ENCODE measurements at regions not wholly inside any gene's neighbourhood (a gene's known extent, or its start where the extent isn't known, plus 50 kb on each side); places are given as distances from the start of the nearest gene placed in this dataset.
"Not testable (repeated sequence)": the region's sequence is repeated elsewhere in the genome, so short reads cannot be mapped to it uniquely, and the experiment has no call there.

- H3K4me1 ChIP-seq (ENCODE audit: control insufficient read depth in 1 of 2, insufficient read depth in 2 of 2, low read length in 2 of 2); H3K36me3 ChIP-seq (ENCODE audit: control insufficient read depth in 1 of 2, insufficient read depth in 2 of 2, low read length in 2 of 2); H3K27me3 ChIP-seq (ENCODE audit: low read depth, low read length); H3K27ac ChIP-seq (ENCODE audit: low read length); H3K9me3 ChIP-seq (ENCODE audit: control insufficient read depth in 1 of 2, low read length in 2 of 2); H3K4me3 ChIP-seq (ENCODE audit: low read depth in 1 of 2, low read length in 2 of 2): not testable (repeated sequence)
Observed at GRCh38 chr5:157938101-157938500, 79.2 kb upstream of the CLINT1 start.

GRCh38 chr5:157936776-157937501, 78.0 kb upstream of the CLINT1 start:
- H3K4me3 ChIP-seq (ENCODE audit: low read depth in 1 of 2, low read length in 2 of 2); H3K9me3 ChIP-seq (ENCODE audit: control insufficient read depth in 1 of 2, low read length in 2 of 2); H3K4me1 ChIP-seq (ENCODE audit: control insufficient read depth in 1 of 2, insufficient read depth in 2 of 2, low read length in 2 of 2): not testable (repeated sequence)

GRCh38 chr5:157934600-157934999, 75.7 kb upstream of the CLINT1 start:
- no peaks in the 10 kb centered on the region for H3K4me1 ChIP-seq (ENCODE audit: control insufficient read depth in 1 of 2, insufficient read depth in 2 of 2, low read length in 2 of 2)
- no peaks in the 10 kb centered on the region for H3K36me3 ChIP-seq (ENCODE audit: control insufficient read depth in 1 of 2, insufficient read depth in 2 of 2, low read length in 2 of 2)
- H3K9me3 ChIP-seq (ENCODE audit: control insufficient read depth in 1 of 2, low read length in 2 of 2), result peaks cover 0 to 5% of the 10 kb centered on the region in 2 donors
- no peaks in the 10 kb centered on the region for H3K27me3 ChIP-seq (ENCODE audit: low read depth, low read length)
- no peak overlapping the region for H3K27ac ChIP-seq (ENCODE audit: low read length)
- H3K4me3 ChIP-seq (ENCODE audit: low read depth in 1 of 2, low read length in 2 of 2), result no peak overlapping the region

More at GRCh38 chr5:157936776-157937501, 78.0 kb upstream of the CLINT1 start:
- not testable (repeated sequence) for H3K36me3 ChIP-seq (ENCODE audit: control insufficient read depth in 1 of 2, insufficient read depth in 2 of 2, low read length in 2 of 2); H3K27me3 ChIP-seq (ENCODE audit: low read depth, low read length); H3K27ac ChIP-seq (ENCODE audit: low read length)

- H3K9me3 ChIP-seq (ENCODE audit: control insufficient read depth in 1 of 2, low read length in 2 of 2), result peaks cover 0 to 5% of the 10 kb centered on the region in 2 donors
- H3K36me3 ChIP-seq (ENCODE audit: control insufficient read depth in 1 of 2, insufficient read depth in 2 of 2, low read length in 2 of 2), result no peaks in the 10 kb centered on the region
- no peak overlapping the region for H3K4me3 ChIP-seq (ENCODE audit: low read depth in 1 of 2, low read length in 2 of 2)
- no peak overlapping the region for H3K27ac ChIP-seq (ENCODE audit: low read length)
- no peaks in the 10 kb centered on the region for H3K4me1 ChIP-seq (ENCODE audit: control insufficient read depth in 1 of 2, insufficient read depth in 2 of 2, low read length in 2 of 2)
- no peaks in the 10 kb centered on the region for H3K27me3 ChIP-seq (ENCODE audit: low read depth, low read length)
Observed at GRCh38 chr5:157933005-157933404, 74.1 kb upstream of the CLINT1 start.

GRCh38 chr5:157930710-157931109, 71.8 kb upstream of the CLINT1 start:
- H3K9me3 ChIP-seq (ENCODE audit: control insufficient read depth in 1 of 2, low read length in 2 of 2), result peaks cover 0 to 5% of the 10 kb centered on the region in 2 donors
- no peaks in the 10 kb centered on the region for H3K27me3 ChIP-seq (ENCODE audit: low read depth, low read length)

GRCh38 chr5:157926977-157927376, 68.0 kb upstream of the CLINT1 start:
- no peaks in the 10 kb centered on the region for H3K27me3 ChIP-seq (ENCODE audit: low read depth, low read length)
- no peaks in the 10 kb centered on the region for H3K36me3 ChIP-seq (ENCODE audit: control insufficient read depth in 1 of 2, insufficient read depth in 2 of 2, low read length in 2 of 2)
- no peak overlapping the region for H3K4me3 ChIP-seq (ENCODE audit: low read depth in 1 of 2, low read length in 2 of 2)
- H3K9me3 ChIP-seq (ENCODE audit: control insufficient read depth in 1 of 2, low read length in 2 of 2), result no peaks in the 10 kb centered on the region
- H3K27ac ChIP-seq (ENCODE audit: low read length), result no peak overlapping the region
- no peaks in the 10 kb centered on the region for H3K4me1 ChIP-seq (ENCODE audit: control insufficient read depth in 1 of 2, insufficient read depth in 2 of 2, low read length in 2 of 2)

More at GRCh38 chr5:157930710-157931109, 71.8 kb upstream of the CLINT1 start:
- Histone ChIP-seq H3K36me3 (ENCODE audit: control insufficient read depth in 1 of 2, insufficient read depth in 2 of 2, low read length in 2 of 2) (no peaks in the 10 kb centered on the region), H3K4me3 (ENCODE audit: low read depth in 1 of 2, low read length in 2 of 2) (no peak overlapping the region), H3K27ac (ENCODE audit: low read length) (no peak overlapping the region), H3K4me1 (ENCODE audit: control insufficient read depth in 1 of 2, insufficient read depth in 2 of 2, low read length in 2 of 2) (no peaks in the 10 kb centered on the region)

- Histone ChIP-seq H3K27ac (ENCODE audit: low read length) (no peak overlapping the region), H3K36me3 (ENCODE audit: control insufficient read depth in 1 of 2, insufficient read depth in 2 of 2, low read length in 2 of 2) (no peaks in the 10 kb centered on the region), H3K4me1 (ENCODE audit: control insufficient read depth in 1 of 2, insufficient read depth in 2 of 2, low read length in 2 of 2) (no peaks in the 10 kb centered on the region), H3K27me3 (ENCODE audit: low read depth, low read length) (no peaks in the 10 kb centered on the region), H3K4me3 (ENCODE audit: low read depth in 1 of 2, low read length in 2 of 2) (no peak overlapping the region), H3K9me3 (ENCODE audit: control insufficient read depth in 1 of 2, low read length in 2 of 2) (no peaks in the 10 kb centered on the region)
Observed at GRCh38 chr5:157925786-157926671, 67.1 kb upstream of the CLINT1 start.

GRCh38 chr5:157924931-157925729, 66.2 kb upstream of the CLINT1 start:
- no peaks in the 10 kb centered on the region for H3K9me3 ChIP-seq (ENCODE audit: control insufficient read depth in 1 of 2, low read length in 2 of 2)
- H3K4me1 ChIP-seq (ENCODE audit: control insufficient read depth in 1 of 2, insufficient read depth in 2 of 2, low read length in 2 of 2), result peaks cover 0 to 2% of the 10 kb centered on the region in 2 donors
- no peak overlapping the region for H3K4me3 ChIP-seq (ENCODE audit: low read depth in 1 of 2, low read length in 2 of 2)
- H3K27me3 ChIP-seq (ENCODE audit: low read depth, low read length), result no peaks in the 10 kb centered on the region
- H3K36me3 ChIP-seq (ENCODE audit: control insufficient read depth in 1 of 2, insufficient read depth in 2 of 2, low read length in 2 of 2), result no peaks in the 10 kb centered on the region
- H3K27ac ChIP-seq (ENCODE audit: low read length), result no peak overlapping the region

- no peaks in the 10 kb centered on the region for H3K36me3 ChIP-seq (ENCODE audit: control insufficient read depth in 1 of 2, insufficient read depth in 2 of 2, low read length in 2 of 2)
- no peak overlapping the region for H3K27ac ChIP-seq (ENCODE audit: low read length)
Observed at GRCh38 chr5:157924490-157924889, 65.5 kb upstream of the CLINT1 start.

GRCh38 chr5:157923765-157924164, 64.8 kb upstream of the CLINT1 start:
- Histone ChIP-seq H3K4me3 (ENCODE audit: low read depth in 1 of 2, low read length in 2 of 2) (no peak overlapping the region), H3K9me3 (ENCODE audit: control insufficient read depth in 1 of 2, low read length in 2 of 2) (no peaks in the 10 kb centered on the region), H3K27me3 (ENCODE audit: low read depth, low read length) (no peaks in the 10 kb centered on the region), H3K4me1 (ENCODE audit: control insufficient read depth in 1 of 2, insufficient read depth in 2 of 2, low read length in 2 of 2) (peaks cover 2 to 9% of the 10 kb centered on the region in 2 donors), H3K36me3 (ENCODE audit: control insufficient read depth in 1 of 2, insufficient read depth in 2 of 2, low read length in 2 of 2) (no peaks in the 10 kb centered on the region), H3K27ac (ENCODE audit: low read length) (no peak overlapping the region)

More at GRCh38 chr5:157924490-157924889, 65.5 kb upstream of the CLINT1 start:
- Histone ChIP-seq H3K9me3 (ENCODE audit: control insufficient read depth in 1 of 2, low read length in 2 of 2) (no peaks in the 10 kb centered on the region), H3K27me3 (ENCODE audit: low read depth, low read length) (no peaks in the 10 kb centered on the region), H3K4me1 (ENCODE audit: control insufficient read depth in 1 of 2, insufficient read depth in 2 of 2, low read length in 2 of 2) (peaks cover 0 to 5% of the 10 kb centered on the region in 2 donors), H3K4me3 (ENCODE audit: low read depth in 1 of 2, low read length in 2 of 2) (no peak overlapping the region)

GRCh38 chr5:157922026-157922425, 63.1 kb upstream of the CLINT1 start:
- H3K4me1 ChIP-seq (ENCODE audit: control insufficient read depth in 1 of 2, insufficient read depth in 2 of 2, low read length in 2 of 2), result peaks cover 3 to 18% of the 10 kb centered on the region in 2 donors
- H3K9me3 ChIP-seq (ENCODE audit: control insufficient read depth in 1 of 2, low read length in 2 of 2), result no peaks in the 10 kb centered on the region
- no peaks in the 10 kb centered on the region for H3K27me3 ChIP-seq (ENCODE audit: low read depth, low read length)
- H3K4me3 ChIP-seq (ENCODE audit: low read depth in 1 of 2, low read length in 2 of 2), result no peak overlapping the region
- H3K27ac ChIP-seq (ENCODE audit: low read length), result no peak overlapping the region
- no peaks in the 10 kb centered on the region for H3K36me3 ChIP-seq (ENCODE audit: control insufficient read depth in 1 of 2, insufficient read depth in 2 of 2, low read length in 2 of 2)
